ENCODE measurements at regions not wholly inside any gene's neighbourhood (a gene's known extent, or its start where the extent isn't known, plus 50 kb on each side); places are given as distances from the start of the nearest gene placed in this dataset.
"Not testable (repeated sequence)": the region's sequence is repeated elsewhere in the genome, so short reads cannot be mapped to it uniquely, and the experiment has no call there.

DNA sequence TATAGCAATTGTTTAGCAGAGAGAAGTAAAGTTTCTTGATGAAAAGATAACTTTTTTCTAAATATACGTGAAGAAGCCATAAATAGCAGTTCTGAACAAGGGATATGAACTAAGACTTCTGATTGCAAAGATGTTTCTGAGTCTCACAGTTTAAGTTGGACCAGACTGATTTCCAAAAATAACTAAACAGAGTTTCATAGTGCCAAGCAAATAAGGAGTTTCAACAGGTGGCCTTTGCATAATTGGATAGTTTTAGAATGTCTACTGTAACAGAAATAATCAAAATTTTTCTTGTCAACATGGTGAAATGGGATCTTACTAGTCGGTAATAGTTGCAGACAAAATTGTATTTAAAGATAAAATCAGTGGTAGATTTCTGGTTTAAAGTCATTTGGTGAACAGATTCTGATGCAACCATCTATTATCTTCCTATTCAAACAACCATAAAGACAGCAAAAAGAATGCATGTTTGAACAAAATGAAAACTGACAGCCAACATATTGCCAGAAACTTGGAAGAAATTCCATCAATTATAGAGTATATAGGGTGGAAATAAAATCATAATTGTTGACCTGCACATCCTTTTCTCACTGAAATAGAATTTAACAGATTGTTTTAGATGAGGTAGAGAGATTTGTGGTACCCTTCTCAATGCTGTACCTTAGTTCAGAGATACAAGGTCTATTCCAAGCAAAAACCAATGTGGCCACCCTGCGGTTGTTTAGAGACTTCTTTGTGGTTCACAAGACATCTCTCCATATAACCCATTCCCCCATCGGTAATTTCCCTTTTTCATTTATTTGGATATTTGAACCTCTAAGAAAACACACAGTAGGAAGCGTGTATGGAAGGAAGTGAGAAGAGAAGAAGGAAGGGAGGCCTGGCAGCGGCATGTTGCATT, 275.3 kb downstream of the COG6 start:
- FAIRE-seq = no peak
- DNase-seq (ENCODE audit: low spot score in 2 of 2) = no peak

DNA sequence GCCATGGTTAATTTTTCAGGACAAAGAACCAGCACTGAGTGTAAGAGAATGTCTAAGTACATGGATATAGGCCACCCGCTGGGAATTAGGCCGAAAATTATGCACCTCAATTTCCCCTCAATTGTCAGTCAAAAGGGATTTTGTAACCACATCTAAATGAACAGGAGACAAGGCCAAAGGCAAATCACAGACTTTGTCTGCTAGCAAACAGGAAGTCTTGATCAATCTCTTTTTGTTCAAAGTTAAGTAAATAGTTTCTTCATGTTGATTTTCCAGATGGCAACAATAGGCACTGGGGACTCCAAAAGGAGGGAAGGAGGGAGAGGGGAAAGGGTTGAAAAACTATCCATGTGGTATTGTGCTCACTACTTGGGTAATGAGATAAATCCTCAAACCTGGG, 276.0 kb downstream of the COG6 start:
- FAIRE-seq (no peak), DNase-seq (ENCODE audit: low spot score in 2 of 2) (no peak)

DNA sequence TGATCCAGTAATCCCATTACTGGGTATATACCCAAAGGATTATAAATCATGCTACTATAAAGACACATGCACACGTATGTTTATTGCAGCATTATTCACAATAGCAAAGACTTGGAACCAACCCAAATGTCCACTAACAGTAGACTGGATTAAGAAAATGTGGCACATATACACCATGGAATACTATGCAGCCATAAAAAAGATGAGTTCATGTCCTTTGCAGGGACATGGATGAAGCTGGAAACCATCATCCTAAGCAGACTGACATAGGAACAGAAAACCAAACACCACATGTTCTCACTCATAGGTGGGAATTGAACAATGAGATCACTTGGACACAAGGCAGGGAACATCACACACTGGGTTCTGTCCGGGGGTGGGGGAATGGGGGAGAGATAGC, 277.1 kb downstream of the COG6 start:
- not testable (repeated sequence) for DNase-seq (ENCODE audit: low spot score in 2 of 2); FAIRE-seq

DNA sequence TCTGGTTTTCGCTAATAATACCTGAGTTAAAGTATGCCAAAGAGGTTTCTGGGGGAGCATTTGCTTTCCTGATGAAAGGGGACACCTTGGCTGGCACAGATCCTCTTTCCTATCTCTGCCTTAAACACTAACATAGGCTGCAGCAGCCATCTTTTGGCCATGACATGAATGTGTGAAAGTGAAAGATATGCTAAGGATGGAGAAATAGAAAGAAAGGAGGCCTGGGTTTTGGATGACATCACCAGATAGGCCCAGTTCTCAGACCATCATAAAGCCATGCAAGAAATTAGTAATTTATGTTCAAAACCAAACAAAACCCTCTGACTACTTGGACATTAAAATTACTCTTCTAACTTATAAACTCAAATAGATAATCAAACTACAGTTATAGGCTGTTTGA, 279.7 kb downstream of the COG6 start:
- DNase-seq (ENCODE audit: low spot score in 2 of 2) (no peak), FAIRE-seq (no peak)

DNA sequence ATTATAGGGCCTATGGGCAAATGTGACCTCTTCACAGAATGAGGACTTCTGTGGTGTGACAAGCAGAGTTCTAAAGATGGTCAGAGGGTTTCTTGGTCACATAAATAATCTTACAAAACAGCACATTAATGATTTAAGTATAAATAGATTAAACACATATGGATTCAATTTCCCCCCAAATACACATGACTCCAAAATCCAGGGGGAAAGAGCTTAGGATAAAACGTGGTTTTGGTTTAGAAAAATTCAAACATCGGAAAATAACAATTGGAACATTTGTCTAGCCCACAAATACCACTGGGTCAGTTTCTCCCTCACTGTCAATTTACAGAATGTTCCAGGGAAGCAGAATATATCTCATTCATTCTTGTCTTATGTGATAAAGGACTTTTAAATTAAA, 283.1 kb downstream of the COG6 start:
- DNase-seq (ENCODE audit: low spot score in 2 of 2) (no peak), FAIRE-seq (no peak)

DNA sequence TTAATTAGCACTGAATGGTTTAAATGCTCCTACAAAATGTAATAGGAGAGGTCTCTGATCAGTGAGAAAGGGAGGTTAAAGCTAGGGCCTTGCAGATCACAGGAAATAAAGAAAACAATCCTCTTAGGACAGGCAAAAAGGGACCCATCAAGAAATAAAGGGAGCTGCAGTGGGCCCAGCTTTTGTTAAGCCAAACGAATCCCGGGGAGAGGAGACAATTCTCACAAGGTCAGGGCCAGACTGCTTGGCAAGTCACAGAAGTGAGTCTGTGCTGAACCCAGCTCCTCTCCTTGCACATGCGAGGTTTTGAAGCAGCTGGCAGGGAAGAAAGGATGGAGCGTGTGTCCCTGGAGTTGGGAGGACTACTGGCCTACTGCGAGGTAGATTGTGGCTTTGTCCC, 285.8 kb downstream of the COG6 start:
- no peak for DNase-seq (ENCODE audit: low spot score in 2 of 2)
- FAIRE-seq = no peak

DNA sequence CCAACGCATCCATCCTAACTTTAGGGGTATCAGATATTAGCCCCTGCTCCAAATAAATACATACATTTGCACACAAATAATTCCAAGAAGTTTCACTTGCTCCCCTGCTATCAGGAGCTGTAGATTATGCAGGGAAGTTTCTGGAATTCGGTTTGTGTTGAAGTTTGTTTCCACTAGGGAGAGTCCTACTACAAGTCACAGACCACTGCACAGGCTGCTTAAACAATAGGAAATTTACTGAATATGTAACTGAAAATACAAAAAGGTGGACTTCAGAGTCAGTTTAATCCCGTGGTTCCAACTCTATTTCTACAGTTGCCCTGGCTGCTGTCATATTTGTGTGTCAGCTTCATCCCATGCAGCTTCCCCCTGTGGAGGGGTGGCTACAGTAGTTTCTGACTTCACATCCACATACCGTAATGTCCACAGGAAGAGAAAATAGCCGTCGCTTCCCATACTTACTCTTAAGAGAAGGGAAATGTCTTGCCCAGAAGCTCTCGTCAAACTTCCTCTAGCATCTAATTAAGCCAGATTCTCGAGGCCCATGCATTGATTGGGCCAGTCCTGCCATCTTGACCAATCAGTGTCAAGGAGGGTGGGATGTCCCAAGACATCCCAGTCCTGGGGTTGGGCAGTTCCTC, 286.6 kb downstream of the COG6 start:
- DNase-seq (ENCODE audit: low spot score in 2 of 2) (no peak), FAIRE-seq (no peak)

DNA sequence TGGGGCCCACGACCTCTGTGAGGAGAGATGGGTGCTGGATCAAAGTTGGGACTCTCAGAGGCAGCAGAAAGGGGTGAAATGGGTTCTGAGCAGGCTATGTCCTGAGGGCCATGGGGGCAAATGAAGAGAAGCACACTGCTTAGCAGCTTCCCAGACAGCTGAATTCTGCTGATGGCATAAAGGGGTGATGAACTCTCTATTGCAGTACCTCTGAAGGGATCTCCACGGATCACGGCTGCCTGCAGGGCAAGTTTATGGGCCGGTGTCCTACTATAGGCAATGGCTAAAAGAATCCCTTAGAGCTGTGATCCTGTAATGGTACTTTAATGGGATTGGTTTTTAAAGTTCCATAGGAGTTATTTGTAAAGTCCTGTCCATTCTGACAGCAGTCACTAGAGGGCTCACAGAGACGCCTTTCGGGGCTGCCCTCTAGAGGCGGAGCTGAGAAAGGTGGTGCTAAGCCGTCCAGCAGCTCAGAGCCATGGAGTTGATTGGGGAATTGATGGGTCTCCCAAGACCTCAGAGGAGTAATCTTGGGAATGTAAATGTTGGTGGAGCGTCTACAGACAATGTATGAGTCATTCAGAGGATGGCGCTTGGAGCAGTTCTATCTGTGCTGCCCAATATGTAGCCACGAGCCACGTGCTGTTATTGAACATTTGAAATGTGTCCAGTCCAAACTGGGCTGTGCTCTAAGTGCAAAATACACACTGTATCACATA, 287.3 kb downstream of the COG6 start:
- peak in 1 of 2 donors; percentile 39 for DNase-seq (ENCODE audit: low spot score in 2 of 2)
- no peak for FAIRE-seq

DNA sequence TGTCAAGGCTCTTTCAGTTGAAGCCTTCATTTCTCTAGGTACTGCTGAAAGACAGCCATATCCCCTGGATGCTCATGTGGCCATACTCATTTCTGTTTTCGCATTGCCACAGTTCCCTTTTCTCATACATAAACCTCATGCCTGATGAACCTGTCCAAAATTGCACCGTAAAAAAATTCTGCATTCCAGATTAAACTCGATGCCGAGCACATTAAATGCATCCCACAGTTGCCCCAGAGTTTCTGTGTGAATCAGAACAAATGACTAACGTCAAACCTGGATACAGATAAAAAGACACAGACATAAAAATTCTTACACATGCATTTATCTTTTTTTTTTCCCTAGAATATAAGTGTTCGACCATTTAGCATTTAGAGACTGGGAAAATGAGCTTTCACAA, 288.2 kb downstream of the COG6 start:
- DNase-seq (ENCODE audit: low spot score in 2 of 2) (no peak), FAIRE-seq (no peak)

- DNase-seq (ENCODE audit: low spot score in 2 of 2) (no peak), FAIRE-seq (no peak)
Observed at GRCh38 chr13:39945226-39945625, 289.8 kb downstream of the COG6 start.

DNA sequence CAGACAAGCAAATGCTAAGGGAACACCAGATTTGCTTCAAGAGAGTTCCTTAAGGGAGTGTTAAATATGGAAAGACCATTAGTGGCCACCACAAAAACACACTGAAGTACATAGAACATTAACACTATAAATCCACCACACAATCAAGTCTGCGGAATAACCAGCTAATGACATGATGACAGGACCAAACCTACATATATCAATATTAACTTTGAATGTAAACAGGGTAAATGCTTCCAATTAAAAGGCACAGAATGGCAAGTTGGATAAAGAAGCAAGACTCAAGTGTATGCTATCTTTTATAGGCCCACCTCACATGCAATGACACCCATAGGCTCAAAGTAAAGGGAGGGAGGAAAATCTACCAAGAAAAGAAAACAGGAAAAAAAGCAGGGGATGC, 291.3 kb downstream of the COG6 start:
- FAIRE-seq (no peak), DNase-seq (ENCODE audit: low spot score in 2 of 2) (no peak)

- no peak for DNase-seq (ENCODE audit: low spot score in 2 of 2)
- FAIRE-seq = no peak
Observed at GRCh38 chr13:39951301-39951700, 295.8 kb downstream of the COG6 start.

- no peak for DNase-seq (ENCODE audit: low spot score in 2 of 2)
- no peak for FAIRE-seq
Observed at GRCh38 chr13:39952249-39953233, 297.1 kb downstream of the COG6 start.

DNA sequence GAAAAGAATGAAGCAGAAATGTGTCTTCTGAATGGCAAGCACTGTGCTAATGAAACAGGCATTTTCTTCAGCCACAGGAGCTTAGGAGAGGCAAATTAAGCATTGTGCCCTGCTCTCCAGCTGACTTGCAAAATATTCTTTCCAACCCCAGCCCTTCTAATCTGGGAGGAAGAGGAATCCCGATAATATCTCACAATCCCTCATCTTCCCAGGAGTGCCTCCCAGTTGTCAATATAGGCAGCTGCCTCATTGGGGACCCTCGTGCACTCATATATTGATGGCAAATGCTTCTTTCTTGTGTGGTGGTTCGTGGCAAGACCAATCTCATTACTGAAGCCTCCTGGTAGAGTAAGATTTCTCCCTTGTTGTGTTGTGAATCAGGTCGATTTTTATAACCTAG, 299.0 kb downstream of the COG6 start:
- FAIRE-seq (no peak), DNase-seq (ENCODE audit: low spot score in 2 of 2) (no peak)

DNA sequence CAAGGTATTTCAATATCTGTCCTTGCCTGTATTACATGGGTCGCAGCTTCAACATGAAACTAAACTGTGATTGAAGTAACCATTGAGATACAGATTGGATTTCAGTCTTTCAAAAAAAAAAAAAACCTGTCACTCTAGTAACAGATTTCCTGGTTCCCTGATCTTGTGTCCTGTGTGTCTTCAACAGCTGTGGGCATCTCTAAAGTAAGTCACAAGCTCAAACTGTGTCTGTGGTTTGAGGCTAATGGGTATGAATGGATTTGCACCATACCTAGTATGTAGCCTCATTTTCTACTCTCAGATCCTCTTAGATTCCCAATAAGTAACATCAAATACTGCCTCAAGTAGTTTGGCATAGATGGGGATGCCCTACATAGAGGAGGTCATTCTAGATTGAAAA, 300.1 kb downstream of the COG6 start:
- FAIRE-seq (no peak), DNase-seq (ENCODE audit: low spot score in 2 of 2) (no peak)

DNA sequence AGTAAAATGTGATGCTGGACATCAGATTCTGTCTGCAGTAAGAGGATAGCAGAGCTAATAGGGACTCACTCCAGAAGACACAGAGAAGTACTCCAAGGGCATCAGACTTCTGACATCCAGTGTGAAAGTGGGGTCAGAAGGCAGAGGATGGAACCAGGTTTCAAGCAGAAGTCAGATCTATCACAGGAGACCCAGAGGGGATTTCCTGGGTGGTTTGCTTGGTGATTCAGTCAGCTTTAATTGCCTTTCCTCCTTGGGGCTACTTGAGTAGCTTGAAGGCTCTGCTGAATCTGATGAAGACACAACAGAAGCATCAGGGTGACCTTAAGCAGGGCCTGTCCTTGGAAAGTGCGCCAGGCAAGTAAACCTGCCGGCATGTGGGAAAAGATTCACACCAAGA, 300.6 kb downstream of the COG6 start:
- DNase-seq (ENCODE audit: low spot score in 2 of 2) (no peak), FAIRE-seq (no peak)

GRCh38 chr13:39957868-39958677, 302.6 kb downstream of the COG6 start:
- no peak for DNase-seq (ENCODE audit: low spot score in 2 of 2)
- no peak for FAIRE-seq

DNA sequence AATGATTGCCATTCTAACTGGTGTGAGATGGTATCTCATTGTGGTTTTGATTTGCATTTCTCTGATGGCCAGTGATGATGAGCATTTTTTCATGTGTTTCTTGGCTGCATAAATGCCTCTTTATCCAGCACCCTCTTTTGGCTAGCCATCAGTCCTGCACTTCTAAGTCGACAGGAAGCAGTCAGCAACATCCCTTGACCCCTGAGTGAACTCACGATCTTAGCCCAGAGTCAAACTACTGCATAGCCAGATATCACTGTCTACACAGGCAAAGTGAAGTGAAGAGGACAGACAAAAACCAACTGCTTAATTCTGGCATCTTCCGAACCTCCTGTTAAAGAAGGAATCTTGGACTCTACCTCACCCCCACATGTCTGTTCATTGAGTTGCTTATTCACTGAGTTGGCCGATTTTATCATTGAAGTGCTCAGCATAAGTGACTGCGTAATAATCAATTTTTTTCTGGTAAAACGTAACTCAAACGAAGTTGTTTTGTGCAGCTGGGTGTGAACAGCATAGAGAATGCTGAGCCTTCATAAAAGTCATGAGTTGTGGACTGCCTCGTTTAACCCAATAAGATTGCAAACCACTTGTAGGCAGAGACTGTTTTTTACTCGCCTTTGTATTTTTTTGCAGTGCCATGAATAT, 304.2 kb downstream of the COG6 start:
- DNase-seq (ENCODE audit: low spot score in 2 of 2) = no peak
- FAIRE-seq = no peak

GRCh38 chr13:39960191-39960590, 304.7 kb downstream of the COG6 start:
- FAIRE-seq = no peak
- no peak for DNase-seq (ENCODE audit: low spot score in 2 of 2)
